ENCODE measurements at regions not wholly inside any gene's neighbourhood (a gene's known extent, or its start where the extent isn't known, plus 50 kb on each side); places are given as distances from the start of the nearest gene placed in this dataset.

- TF ChIP-seq, protein P1, sequence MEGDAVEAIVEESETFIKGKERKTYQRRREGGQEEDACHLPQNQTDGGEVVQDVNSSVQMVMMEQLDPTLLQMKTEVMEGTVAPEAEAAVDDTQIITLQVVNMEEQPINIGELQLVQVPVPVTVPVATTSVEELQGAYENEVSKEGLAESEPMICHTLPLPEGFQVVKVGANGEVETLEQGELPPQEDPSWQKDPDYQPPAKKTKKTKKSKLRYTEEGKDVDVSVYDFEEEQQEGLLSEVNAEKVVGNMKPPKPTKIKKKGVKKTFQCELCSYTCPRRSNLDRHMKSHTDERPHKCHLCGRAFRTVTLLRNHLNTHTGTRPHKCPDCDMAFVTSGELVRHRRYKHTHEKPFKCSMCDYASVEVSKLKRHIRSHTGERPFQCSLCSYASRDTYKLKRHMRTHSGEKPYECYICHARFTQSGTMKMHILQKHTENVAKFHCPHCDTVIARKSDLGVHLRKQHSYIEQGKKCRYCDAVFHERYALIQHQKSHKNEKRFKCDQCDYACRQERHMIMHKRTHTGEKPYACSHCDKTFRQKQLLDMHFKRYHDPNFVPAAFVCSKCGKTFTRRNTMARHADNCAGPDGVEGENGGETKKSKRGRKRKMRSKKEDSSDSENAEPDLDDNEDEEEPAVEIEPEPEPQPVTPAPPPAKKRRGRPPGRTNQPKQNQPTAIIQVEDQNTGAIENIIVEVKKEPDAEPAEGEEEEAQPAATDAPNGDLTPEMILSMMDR (IDR thresholded peaks at IDR 0.05) = no peak
- TF ChIP-seq POLR2A (IDR thresholded peaks at IDR 0.05) = no peak
- no peak for TF ChIP-seq POLR2AphosphoS5 (IDR thresholded peaks at IDR 0.05; ENCODE audit: insufficient read depth in 1 of 2, low read depth in 1 of 2)
Measured at GRCh38 chr6:44645276-44645675, 257.8 kb downstream of the CDC5L start.

Measured in vagina (tissue), 2 donors.